ENCODE measurements at regions not wholly inside any gene's neighbourhood (a gene's known extent, or its start where the extent isn't known, plus 50 kb on each side); places are given as distances from the start of the nearest gene placed in this dataset.
"Not testable (repeated sequence)": the region's sequence is repeated elsewhere in the genome, so short reads cannot be mapped to it uniquely, and the experiment has no call there.

DNA sequence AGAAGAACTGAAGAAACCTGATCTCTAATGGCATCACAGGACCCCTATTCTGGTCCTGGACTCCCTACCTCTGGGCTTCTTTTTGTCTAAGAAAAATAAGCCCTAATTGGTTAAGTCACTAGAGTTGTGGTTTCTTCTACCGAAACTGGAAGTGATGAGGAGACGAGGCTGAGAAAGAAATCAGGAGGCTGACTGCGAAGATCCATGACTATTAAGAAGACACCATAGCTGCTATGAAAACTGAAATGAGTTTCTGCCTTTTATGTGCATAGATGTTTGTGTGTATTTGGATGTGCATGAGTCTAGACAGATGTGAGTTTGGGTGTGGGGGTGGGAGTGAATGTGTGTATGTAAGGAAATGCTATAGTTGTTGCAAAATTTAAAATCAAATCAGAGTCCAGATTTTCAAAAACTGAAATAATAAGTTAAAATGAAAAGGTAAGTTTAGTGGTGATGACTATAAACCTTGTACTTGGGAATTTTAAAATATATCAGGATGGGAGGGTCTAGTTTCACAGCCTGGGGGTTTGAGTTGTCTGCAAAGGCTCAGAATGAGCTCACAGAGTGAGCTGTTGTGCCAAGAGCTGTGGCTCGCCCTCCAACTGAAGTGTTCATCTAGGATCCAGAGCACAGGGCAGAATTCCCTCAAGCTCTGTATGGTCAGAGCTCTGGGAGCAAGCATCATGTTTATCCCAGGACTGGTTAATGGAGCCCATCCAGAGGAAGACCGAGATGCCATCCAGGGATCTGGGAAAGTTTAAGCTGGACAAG, 94.9 kb downstream of the VCPKMT start:
- Mint-ChIP-seq H3K27me3 (no peaks in the 10 kb centered on the region), H3K27ac (peak overlapping the region; percentile 69 to 72), H3K4me3 (peak overlapping the region in 1 of 2 donors; percentile 57), H3K9me3 (peaks cover 2 to 7% of the 10 kb centered on the region in 2 donors), H3K36me3 (ENCODE audit: insufficient read depth) (peaks cover 4% of the 10 kb centered on the region), H3K4me1 (ENCODE audit: low read depth in 2 of 2) (peaks cover 12 to 13% of the 10 kb centered on the region in 2 donors)
- ATAC-seq (replicated peaks): peak; percentile 37
- no peak for DNase-seq

DNA sequence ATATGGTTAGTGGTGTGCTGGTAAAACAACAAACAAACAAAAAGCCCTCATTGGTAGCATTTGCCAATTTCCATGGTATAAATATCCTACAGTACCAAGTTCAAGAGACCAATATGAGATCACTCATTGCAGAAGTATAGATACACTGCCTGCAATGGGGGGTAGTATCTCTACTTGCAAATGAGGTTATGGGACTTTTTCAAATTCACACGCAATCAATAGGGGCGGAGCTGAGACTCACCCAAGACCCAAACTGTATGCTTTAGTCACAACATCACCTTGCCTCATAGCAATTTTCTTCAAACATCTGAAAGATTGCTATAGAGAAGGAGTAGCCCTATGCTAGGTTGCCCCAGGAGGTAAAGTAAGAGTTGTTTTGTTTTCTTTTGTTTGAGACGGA, 93.7 kb downstream of the VCPKMT start:
- H3K4me1 Mint-ChIP-seq (ENCODE audit: low read depth in 2 of 2): peaks cover 12 to 15% of the 10 kb centered on the region in 2 donors
- H3K27me3 Mint-ChIP-seq: no peaks in the 10 kb centered on the region
- ATAC-seq (replicated peaks) (no peak), DNase-seq (no peak)
- H3K36me3 Mint-ChIP-seq (ENCODE audit: insufficient read depth): peaks cover 4% of the 10 kb centered on the region
- H3K9me3 Mint-ChIP-seq: peaks cover 2 to 7% of the 10 kb centered on the region in 2 donors
- no peak overlapping the region for H3K4me3 Mint-ChIP-seq
- no peak overlapping the region for H3K27ac Mint-ChIP-seq

DNA sequence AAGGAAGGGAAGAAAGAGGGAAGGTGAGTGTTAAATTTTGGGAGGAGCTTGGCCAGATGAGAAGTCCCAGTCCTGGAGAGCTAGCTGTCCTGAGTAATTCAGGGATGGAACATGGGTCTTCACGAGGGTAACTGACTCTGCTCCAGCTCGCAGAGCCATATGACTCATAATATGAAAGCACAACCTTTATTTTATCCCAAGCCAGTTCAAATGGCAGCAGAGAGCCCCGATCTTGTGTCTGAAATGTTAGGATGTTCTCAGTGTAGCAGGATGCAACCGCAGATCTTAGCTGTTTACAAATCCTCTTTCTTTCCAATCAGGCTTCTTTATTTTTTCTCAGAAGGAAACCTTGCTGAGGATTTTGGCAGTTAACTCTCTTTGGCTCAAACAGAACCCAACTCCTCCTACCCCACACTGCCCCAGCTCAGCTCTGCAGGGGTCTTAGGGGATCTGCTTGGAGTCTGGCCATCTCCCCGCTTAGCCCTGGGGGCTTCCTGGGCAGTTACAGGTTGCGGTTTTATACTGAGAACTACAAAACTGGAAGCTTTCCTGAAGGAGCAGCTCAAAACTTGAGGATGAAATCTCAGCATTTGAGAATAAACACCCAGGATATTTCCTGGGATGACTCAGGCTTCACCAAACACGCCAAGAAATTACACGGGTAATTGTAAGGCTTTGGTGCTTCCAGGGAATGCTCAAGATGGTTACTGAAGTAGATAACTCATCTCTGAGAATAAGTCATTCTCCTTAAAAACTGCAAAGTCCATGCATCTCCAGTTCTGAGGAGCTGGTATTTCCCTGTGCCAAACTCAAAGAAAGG, 92.5 kb downstream of the VCPKMT start:
- Mint-ChIP-seq H3K36me3 (ENCODE audit: insufficient read depth) (peaks cover 4% of the 10 kb centered on the region), H3K27me3 (no peaks in the 10 kb centered on the region), H3K4me1 (ENCODE audit: low read depth in 2 of 2) (peaks cover 12 to 19% of the 10 kb centered on the region in 2 donors), H3K4me3 (no peak overlapping the region), H3K27ac (peak overlapping the region in 1 of 2 donors; percentile 38), H3K9me3 (peaks cover 2 to 7% of the 10 kb centered on the region in 2 donors)
- no peak for DNase-seq
- ATAC-seq (replicated peaks): no peak

DNA sequence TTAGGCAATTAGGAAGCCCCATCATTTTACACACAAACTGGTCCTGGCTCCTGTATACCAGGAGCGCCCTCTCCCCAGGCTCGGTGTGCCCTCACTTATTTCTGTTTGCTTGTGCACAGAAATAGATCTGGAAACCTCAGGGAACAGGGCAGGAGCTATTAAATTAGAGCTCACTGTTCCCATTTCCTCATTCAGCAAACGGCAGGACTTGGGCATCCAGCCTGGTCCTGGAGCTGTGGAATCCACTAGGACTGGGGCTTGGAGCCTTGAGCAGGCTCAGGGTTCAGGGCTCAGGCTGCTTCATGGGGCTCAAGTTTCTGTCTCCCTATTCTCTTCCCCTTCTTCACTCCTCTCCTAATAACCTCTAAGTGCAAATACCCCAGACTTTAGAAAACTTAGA, 91.3 kb downstream of the VCPKMT start:
- Mint-ChIP-seq H3K36me3 (ENCODE audit: insufficient read depth) (peaks cover 8% of the 10 kb centered on the region), H3K9me3 (peaks cover 0 to 2% of the 10 kb centered on the region in 2 donors), H3K27ac (peak overlapping the region in 1 of 2 donors; percentile 7), H3K4me3 (no peak overlapping the region), H3K4me1 (ENCODE audit: low read depth in 2 of 2) (peaks cover 12 to 16% of the 10 kb centered on the region in 2 donors), H3K27me3 (no peaks in the 10 kb centered on the region)
- ATAC-seq (replicated peaks) (no peak), DNase-seq (no peak)

DNA sequence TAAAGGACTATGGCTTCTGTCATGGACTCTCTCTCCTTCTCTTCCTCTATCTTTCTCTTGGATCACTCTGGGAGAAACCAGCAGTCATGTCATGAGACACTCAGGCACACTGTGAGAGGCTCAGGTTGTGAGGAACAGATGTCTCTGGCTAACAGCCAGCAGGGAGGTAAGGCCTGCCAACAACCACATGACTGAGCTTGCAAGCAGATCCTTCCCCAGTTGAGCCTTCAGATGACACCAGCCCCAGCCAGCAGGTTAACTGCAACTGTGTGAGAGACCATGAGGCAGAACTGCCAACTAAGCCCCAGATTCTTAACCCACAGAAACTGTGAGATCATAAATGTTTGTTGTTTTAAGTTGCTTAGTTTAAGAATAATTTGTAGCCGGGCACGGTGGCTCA, 90.6 kb downstream of the VCPKMT start:
- H3K4me1 Mint-ChIP-seq (ENCODE audit: low read depth in 2 of 2): peaks cover 11 to 16% of the 10 kb centered on the region in 2 donors
- H3K4me3 Mint-ChIP-seq: no peak overlapping the region
- no peak for DNase-seq
- no peaks in the 10 kb centered on the region for H3K27me3 Mint-ChIP-seq
- peak overlapping the region; percentile 7 to 26 for H3K27ac Mint-ChIP-seq
- peaks cover 0 to 2% of the 10 kb centered on the region in 2 donors for H3K9me3 Mint-ChIP-seq
- no peak for ATAC-seq (replicated peaks)
- peaks cover 8% of the 10 kb centered on the region for H3K36me3 Mint-ChIP-seq (ENCODE audit: insufficient read depth)

DNA sequence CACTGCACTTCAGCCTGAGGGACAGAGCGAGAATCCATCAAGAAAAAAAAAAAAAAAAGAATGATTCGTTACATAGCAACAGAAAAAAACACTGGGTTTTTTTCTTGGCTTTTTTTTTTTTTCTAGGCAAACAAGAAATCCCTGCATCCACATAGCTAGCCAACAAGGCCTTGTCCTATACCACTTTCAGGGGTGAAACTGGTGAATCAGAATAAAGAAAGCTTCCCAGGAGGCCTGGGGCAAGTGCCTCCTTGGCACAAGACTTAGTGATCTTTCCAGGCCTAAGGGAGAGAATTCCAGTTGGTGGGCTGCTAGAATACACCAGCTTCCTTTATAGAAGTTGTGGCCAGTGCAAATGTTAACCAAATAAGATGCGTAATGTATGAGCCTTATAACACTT, 90.0 kb downstream of the VCPKMT start:
- peaks cover 9 to 12% of the 10 kb centered on the region in 2 donors for H3K4me1 Mint-ChIP-seq (ENCODE audit: low read depth in 2 of 2)
- H3K9me3 Mint-ChIP-seq: peaks cover 0 to 2% of the 10 kb centered on the region in 2 donors
- no peak overlapping the region for H3K4me3 Mint-ChIP-seq
- no peak for ATAC-seq (replicated peaks)
- H3K27ac Mint-ChIP-seq: peak overlapping the region in 1 of 2 donors; percentile 26
- peaks cover 8% of the 10 kb centered on the region for H3K36me3 Mint-ChIP-seq (ENCODE audit: insufficient read depth)
- H3K27me3 Mint-ChIP-seq: no peaks in the 10 kb centered on the region
- no peak for DNase-seq

DNA sequence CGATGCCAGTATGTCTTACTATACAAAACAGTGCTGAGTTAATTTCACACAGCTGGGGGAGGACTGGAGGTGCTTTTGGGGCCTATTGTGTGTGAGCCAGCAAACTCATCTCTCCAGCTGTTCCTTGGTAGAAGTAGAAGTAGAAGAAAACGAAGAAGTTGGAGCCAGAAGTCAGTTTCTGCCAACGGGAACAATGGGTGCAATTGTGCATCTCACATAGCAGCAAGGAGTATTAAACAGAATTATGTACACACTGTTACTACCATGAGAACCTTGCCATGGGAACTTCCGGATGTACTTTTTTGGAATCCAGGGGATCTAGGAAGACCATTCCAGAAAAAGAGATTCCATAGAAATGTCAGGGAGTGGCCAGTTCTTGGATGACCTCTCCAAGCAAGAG, 88.6 kb downstream of the VCPKMT start:
- Mint-ChIP-seq H3K36me3 (ENCODE audit: insufficient read depth) (peaks cover 8% of the 10 kb centered on the region), H3K4me3 (no peak overlapping the region), H3K27me3 (no peaks in the 10 kb centered on the region), H3K27ac (peak overlapping the region in 1 of 2 donors; percentile 42), H3K4me1 (ENCODE audit: low read depth in 2 of 2) (peaks cover 9% of the 10 kb centered on the region in 2 donors), H3K9me3 (peaks cover 0 to 2% of the 10 kb centered on the region in 2 donors)
- ATAC-seq (replicated peaks) (no peak), DNase-seq (no peak)

DNA sequence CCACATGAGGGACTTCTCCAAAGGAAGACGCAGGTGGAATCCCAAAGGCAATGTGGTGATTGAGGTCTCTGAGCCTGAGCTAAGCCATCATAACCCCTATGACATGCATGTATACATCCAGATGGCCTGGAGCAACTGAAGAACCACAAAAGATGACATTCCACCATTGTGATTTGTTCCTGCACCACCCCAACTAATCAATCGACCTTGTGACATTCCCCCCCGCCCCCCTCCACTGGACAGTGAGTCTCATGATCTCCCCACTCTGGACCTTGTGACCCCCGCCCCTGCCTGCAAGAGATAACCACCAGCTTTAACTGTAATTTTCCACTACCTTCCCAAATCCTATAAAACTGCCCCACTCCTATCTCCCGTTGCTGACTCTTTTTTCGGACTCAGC, 87.9 kb downstream of the VCPKMT start:
- peaks cover 9 to 10% of the 10 kb centered on the region in 2 donors for H3K4me1 Mint-ChIP-seq (ENCODE audit: low read depth in 2 of 2)
- no peak for DNase-seq
- peaks cover 8% of the 10 kb centered on the region for H3K36me3 Mint-ChIP-seq (ENCODE audit: insufficient read depth)
- H3K4me3 Mint-ChIP-seq: no peak overlapping the region
- ATAC-seq (replicated peaks): no peak
- peak overlapping the region; percentile 10 to 74 for H3K27ac Mint-ChIP-seq
- no peaks in the 10 kb centered on the region for H3K27me3 Mint-ChIP-seq
- peaks cover 0 to 2% of the 10 kb centered on the region in 2 donors for H3K9me3 Mint-ChIP-seq

DNA sequence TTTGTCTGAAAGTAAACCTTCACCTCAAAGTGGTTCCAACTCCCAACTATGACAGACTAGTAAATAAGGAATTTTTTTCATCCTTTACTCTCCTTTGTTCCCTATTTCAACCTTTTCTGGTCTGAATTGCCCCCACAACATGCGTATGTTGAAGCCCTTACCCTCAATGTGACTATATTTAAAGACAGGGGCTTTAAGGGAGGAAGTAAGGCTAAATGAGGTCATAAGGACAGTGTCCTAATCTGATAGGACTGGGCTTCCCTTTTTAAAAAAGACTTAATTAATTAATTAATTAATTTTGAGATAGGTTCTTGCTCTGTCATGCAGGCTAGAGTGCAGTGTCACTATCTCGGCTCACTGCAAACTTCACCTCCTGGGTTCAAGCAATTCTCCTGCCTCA, 86.3 kb downstream of the VCPKMT start:
- peaks cover 8% of the 10 kb centered on the region for H3K36me3 Mint-ChIP-seq (ENCODE audit: insufficient read depth)
- H3K27me3 Mint-ChIP-seq: no peaks in the 10 kb centered on the region
- no peak overlapping the region for H3K4me3 Mint-ChIP-seq
- peaks cover 0 to 2% of the 10 kb centered on the region in 2 donors for H3K9me3 Mint-ChIP-seq
- peaks cover 15 to 18% of the 10 kb centered on the region in 2 donors for H3K4me1 Mint-ChIP-seq (ENCODE audit: low read depth in 2 of 2)
- H3K27ac Mint-ChIP-seq: no peak overlapping the region
- no peak for ATAC-seq (replicated peaks)
- DNase-seq: no peak

DNA sequence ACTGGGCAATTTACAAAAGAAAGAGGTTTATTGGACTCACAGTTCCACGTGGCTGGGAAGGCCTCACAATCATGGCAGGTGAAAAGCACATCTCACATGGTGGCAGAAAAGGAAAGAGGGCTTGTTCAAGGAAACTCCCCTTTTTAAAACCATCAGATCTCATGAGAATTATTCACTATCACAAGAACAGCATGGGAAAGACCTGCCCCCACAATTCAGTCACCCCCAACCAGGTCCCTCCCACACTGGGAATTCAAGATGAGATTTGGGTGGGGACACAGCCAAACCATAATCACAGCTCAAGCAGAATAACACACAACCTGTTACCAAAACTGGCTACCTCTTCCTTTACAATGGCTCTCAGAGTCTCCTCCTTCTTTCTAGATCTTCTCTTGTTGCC, 85.5 kb downstream of the VCPKMT start:
- not testable (repeated sequence) for H3K36me3 Mint-ChIP-seq (ENCODE audit: insufficient read depth); H3K4me3 Mint-ChIP-seq; DNase-seq; H3K9me3 Mint-ChIP-seq; ATAC-seq (replicated peaks); H3K27me3 Mint-ChIP-seq
- Mint-ChIP-seq H3K4me1 (ENCODE audit: low read depth in 2 of 2) (peaks cover 15 to 18% of the 10 kb centered on the region in 2 donors), H3K27ac (peak overlapping the region; percentile 4 to 62)

DNA sequence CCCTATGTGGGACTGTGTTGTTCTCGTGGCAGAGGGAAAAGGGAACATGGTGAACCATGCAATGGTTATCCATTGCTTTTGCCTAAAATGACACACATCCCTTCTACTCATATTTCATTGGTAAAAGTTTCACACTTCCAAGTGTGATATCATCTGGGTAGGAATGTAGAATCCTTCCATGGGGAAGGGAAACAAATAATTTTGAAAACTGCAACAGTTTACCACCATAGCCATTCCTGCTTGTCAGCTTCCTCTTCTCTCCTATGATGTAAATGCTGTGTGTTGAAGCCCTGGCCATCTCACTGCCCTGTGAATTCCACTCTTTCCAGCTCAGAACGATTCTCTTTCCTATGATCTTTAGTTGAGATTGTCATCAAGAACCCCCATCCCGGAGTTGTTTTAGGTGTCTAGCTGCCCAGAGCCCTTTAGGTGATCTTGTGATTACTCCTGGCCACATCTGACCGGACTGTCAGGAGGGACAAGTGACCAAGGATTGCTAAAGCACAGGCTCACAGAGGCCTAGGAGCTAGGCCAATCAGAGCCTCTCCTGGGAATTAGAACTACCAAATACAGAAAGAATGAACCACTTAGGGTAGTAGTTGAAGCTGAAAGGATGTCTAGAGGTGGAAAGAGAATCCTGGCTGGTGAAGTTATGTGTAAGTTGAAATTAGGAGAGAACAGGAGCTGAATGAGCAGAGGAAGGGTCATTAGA, 84.6 kb downstream of the VCPKMT start:
- H3K27me3 Mint-ChIP-seq: no peaks in the 10 kb centered on the region
- peak overlapping the region; percentile 4 to 62 for H3K27ac Mint-ChIP-seq
- H3K4me3 Mint-ChIP-seq: no peak overlapping the region
- H3K9me3 Mint-ChIP-seq: no peaks in the 10 kb centered on the region
- peaks cover 4% of the 10 kb centered on the region for H3K36me3 Mint-ChIP-seq (ENCODE audit: insufficient read depth)
- peaks cover 15 to 18% of the 10 kb centered on the region in 2 donors for H3K4me1 Mint-ChIP-seq (ENCODE audit: low read depth in 2 of 2)
- no peak for DNase-seq
- ATAC-seq (replicated peaks): no peak

DNA sequence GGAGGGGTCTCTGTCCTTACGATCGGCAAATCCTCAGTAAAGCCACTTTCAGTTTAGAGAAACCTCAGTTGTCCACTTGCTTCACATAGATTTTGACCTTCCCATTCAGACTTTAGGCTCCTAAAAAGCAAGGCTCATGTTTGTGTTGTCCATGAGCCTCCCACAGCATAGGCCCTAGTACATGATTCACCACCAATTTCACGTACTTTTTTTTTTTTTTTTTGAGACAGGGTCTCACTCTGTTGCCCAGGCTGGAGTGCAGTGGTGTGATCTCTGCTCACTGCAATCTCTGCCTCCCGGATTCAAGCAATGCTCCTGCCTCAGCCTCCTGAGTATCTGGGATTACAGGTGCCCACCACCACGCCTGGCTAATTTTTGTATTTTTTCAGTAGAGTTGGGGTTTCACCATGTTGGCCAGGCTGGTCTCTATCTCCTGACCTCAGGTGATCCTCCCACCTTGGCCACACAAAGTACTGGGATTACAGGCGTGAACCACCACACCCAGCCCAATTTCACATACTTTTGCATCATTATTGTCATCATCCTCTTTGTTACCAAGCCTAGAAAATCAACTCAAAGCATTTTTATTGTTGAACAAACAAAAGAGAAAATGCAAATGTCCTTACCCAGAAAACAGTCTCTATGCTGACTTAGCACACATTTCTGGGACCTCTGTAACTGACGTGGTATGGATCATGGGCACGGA, 83.8 kb downstream of the VCPKMT start:
- not testable (repeated sequence) for H3K36me3 Mint-ChIP-seq (ENCODE audit: insufficient read depth); H3K27me3 Mint-ChIP-seq; H3K4me3 Mint-ChIP-seq; ATAC-seq (replicated peaks); H3K9me3 Mint-ChIP-seq; DNase-seq
- Mint-ChIP-seq H3K4me1 (ENCODE audit: low read depth in 2 of 2) (peaks cover 18 to 19% of the 10 kb centered on the region in 2 donors), H3K27ac (peak overlapping the region in 1 of 2 donors; percentile 32)

GRCh38 chr14:50035214-50035613, 81.2 kb downstream of the VCPKMT start:
- Mint-ChIP-seq H3K27me3 (no peaks in the 10 kb centered on the region), H3K4me3 (no peak overlapping the region), H3K4me1 (ENCODE audit: low read depth in 2 of 2) (peaks cover 38 to 39% of the 10 kb centered on the region in 2 donors), H3K9me3 (no peaks in the 10 kb centered on the region), H3K27ac (no peak overlapping the region), H3K36me3 (ENCODE audit: insufficient read depth) (peaks cover 8% of the 10 kb centered on the region)
- DNase-seq (no peak), ATAC-seq (replicated peaks) (no peak)

Measured in effector memory CD8-positive, alpha-beta T cell (primary cell).